SU-DHL-6 (cell line): ENCODE measurements at regions not wholly inside any gene's neighbourhood (a gene's known extent, or its start where the extent isn't known, plus 50 kb on each side); places are given as distances from the start of the nearest gene placed in this dataset.

Experiments used
- H2AFZ ChIP-seq: fragments of 200-600 bp; sonication (generic); 2 replicates; pipeline ENCODE4 v1.6.1; 2014; ENCODE audit warnings: low read depth, mild to moderate bottlenecking, moderate library complexity, mixed read lengths, antibody characterized with exemption, low read length; ENCODE audit not compliant: severe bottlenecking
- H3F3A ChIP-seq: fragments of 200-600 bp; shearing (Covaris generic); 2 replicates; pipeline ENCODE4 v1.6.0; 2016; ENCODE audit warnings: antibody characterized with exemption, mild to moderate bottlenecking; ENCODE audit not compliant: insufficient read depth
- H3K27ac ChIP-seq: fragments of 200-600 bp; sonication (generic); 2 replicates; pipeline ENCODE4 v1.5.1; 2016; ENCODE audit warnings: low read depth, mild to moderate bottlenecking, low read length, moderate library complexity, mixed read lengths
- H3K27me3 ChIP-seq: fragments of 200-600 bp; sonication (generic), shearing (Covaris generic); 2 replicates; pipeline ENCODE4 v1.6.0; 2014; ENCODE audit warnings: mild to moderate bottlenecking, low read length
- H3K36me3 ChIP-seq: fragments of 200-600 bp; sonication (generic); 2 replicates; pipeline ENCODE4 v1.6.1; 2014; ENCODE audit warnings: mild to moderate bottlenecking, low read length, mixed read lengths
- H3K4me2 ChIP-seq: fragments of 300-600, 200-600 bp; shearing (Covaris generic), sonication (generic); 2 replicates; pipeline ENCODE4 v1.6.0; 2014; ENCODE audit warnings: low read length, low read depth, mild to moderate bottlenecking; ENCODE audit not compliant: poor library complexity, severe bottlenecking
- H3K4me3 ChIP-seq: fragments of 200-600 bp; sonication (generic); 2 replicates; pipeline ENCODE4 v1.5.1; 2014; ENCODE audit warnings: antibody characterized with exemption, low read length, mild to moderate bottlenecking, mixed read lengths; ENCODE audit not compliant: insufficient read depth, poor library complexity, severe bottlenecking
- H3K79me2 ChIP-seq: fragments of 200-600 bp; sonication (generic); 2 replicates; pipeline ENCODE4 v1.6.1; 2014; ENCODE audit warnings: mild to moderate bottlenecking, low read length, moderate library complexity; ENCODE audit not compliant: insufficient read depth
- H3K9ac ChIP-seq: fragments of 200-600 bp; sonication (generic); 2 replicates; pipeline ENCODE4 v1.7.0; 2014; ENCODE audit warnings: mild to moderate bottlenecking, low read length
- H3K9me2 ChIP-seq: fragments of 200-600 bp; sonication (generic); replicated peaks from 2 replicates; pipeline ENCODE4 v1.6.1; 2014; ENCODE audit warnings: low read length; ENCODE audit not compliant: insufficient read depth
- H3K9me3 ChIP-seq: fragments of 200-600 bp; sonication (generic); 2 replicates; pipeline ENCODE4 v1.6.1; 2014; ENCODE audit warnings: low read length, mixed read lengths; ENCODE audit not compliant: insufficient read depth
- H4K20me1 ChIP-seq: fragments of 200-600 bp; sonication (generic); 2 replicates; pipeline ENCODE4 v1.6.1; 2014; ENCODE audit warnings: low read depth, mild to moderate bottlenecking, antibody characterized with exemption, low read length, moderate library complexity, mixed read lengths
- EZH2phosphoT487 ChIP-seq: fragments of 200-600 bp; sonication (generic), shearing (Covaris generic); conservative IDR thresholded peaks from 2 replicates; pipeline ENCODE4 v1.6.1; 2018; ENCODE audit warnings: mild to moderate bottlenecking, antibody characterized with exemption, low read length, moderate library complexity, mixed read lengths
- TF ChIP-seq, protein P1 (sequence below): fragments of 200-600 bp; sonication (generic); IDR thresholded peaks from one replicate; pipeline ENCODE4 v1.5.1; 2017; ENCODE audit warnings: antibody characterized with exemption, mild to moderate bottlenecking, low read length, moderate library complexity; ENCODE audit not compliant: insufficient read depth, poor library complexity, severe bottlenecking

DNA sequence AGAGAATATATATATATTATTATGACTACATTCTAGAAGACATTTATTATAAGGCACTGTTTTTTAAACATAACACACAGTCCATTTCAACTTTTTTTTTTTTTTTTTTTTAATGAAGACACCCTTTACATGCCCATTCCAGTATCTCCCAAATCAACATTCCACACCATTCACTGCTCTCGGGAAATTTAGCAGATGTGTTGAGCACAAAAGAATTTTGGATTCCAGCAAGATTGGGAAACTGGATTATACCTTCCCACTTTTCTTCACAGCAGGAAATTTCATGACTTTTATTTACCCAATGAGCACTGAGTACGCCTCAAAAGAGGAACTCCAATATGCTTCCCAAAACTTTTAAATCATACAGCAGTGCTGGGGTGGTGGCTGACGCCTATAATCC is 333.6 kb upstream of the DAB2 start:
- TF ChIP-seq, protein P1, sequence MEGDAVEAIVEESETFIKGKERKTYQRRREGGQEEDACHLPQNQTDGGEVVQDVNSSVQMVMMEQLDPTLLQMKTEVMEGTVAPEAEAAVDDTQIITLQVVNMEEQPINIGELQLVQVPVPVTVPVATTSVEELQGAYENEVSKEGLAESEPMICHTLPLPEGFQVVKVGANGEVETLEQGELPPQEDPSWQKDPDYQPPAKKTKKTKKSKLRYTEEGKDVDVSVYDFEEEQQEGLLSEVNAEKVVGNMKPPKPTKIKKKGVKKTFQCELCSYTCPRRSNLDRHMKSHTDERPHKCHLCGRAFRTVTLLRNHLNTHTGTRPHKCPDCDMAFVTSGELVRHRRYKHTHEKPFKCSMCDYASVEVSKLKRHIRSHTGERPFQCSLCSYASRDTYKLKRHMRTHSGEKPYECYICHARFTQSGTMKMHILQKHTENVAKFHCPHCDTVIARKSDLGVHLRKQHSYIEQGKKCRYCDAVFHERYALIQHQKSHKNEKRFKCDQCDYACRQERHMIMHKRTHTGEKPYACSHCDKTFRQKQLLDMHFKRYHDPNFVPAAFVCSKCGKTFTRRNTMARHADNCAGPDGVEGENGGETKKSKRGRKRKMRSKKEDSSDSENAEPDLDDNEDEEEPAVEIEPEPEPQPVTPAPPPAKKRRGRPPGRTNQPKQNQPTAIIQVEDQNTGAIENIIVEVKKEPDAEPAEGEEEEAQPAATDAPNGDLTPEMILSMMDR, result no peak
- no peak for TF ChIP-seq EZH2phosphoT487
- Histone ChIP-seq H3K27ac (no peak overlapping the region), H3K9me3 (0 out of 2 replicates have a peak, but pooled peaks cover under 1% of the 10 kb centered on the region), H3K4me3 (no peak overlapping the region), H3K79me2 (no peaks in the 10 kb centered on the region), H3K9ac (no peak overlapping the region), H3K4me2 (no peak overlapping the region), H2AFZ (no peak overlapping the region), H3K36me3 (no peaks in the 10 kb centered on the region), H4K20me1 (no peaks in the 10 kb centered on the region), H3K9me2 (no peaks in the 10 kb centered on the region), H3F3A (no peaks in the 10 kb centered on the region), H3K27me3 (no peaks in the 10 kb centered on the region)

DNA sequence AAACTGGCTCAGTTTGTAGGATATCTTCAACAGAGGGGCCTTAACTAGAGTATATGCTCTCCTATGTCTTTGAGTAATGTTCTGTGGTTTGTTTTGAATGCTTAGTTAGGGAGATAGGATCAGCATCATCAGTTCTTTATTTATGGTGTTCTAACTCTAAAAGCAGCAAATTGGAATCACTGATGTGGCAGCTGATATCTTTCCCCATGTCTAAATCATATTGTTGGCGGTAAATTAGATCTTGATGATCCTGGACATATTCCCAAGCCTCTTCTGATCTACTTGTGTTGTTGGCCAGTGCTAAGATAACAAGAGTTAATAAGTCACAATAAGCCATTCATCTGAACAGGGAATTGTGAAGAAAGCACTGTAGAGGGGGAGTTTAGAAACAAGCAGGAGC is 332.4 kb upstream of the DAB2 start:
- Histone ChIP-seq H3K4me2 (no peak overlapping the region), H3K27ac (no peak overlapping the region), H3K9ac (no peak overlapping the region), H3K4me3 (no peak overlapping the region), H3K9me3 (no peaks in the 10 kb centered on the region), H3K27me3 (no peaks in the 10 kb centered on the region), H2AFZ (no peak overlapping the region), H3K9me2 (no peaks in the 10 kb centered on the region), H3K79me2 (no peaks in the 10 kb centered on the region), H4K20me1 (no peaks in the 10 kb centered on the region), H3F3A (no peaks in the 10 kb centered on the region), H3K36me3 (no peaks in the 10 kb centered on the region)
- TF ChIP-seq EZH2phosphoT487, result no peak
- TF ChIP-seq, protein P1, result no peak

DNA sequence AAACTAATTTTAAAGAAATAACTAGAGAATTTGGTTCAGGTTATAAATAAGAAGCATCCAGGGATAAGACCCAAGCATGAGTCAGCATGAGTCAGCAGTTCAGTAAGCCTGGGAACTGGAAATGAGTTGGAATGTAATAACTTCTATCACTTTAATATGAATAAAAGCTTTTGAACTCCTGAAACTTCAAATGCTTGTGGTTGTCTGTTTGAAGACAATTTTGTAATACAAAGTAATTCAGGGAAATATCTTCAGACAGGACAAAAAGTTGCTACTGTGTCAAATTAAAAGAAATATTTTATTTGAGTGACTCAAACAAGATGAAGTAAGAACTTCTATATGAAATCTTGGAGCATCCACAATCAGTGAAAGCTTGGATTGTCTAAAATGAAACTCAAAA is 331.2 kb upstream of the DAB2 start:
- no peaks in the 10 kb centered on the region for H3K27me3 ChIP-seq
- no peaks in the 10 kb centered on the region for H3K36me3 ChIP-seq
- H3K9me3 ChIP-seq, result no peaks in the 10 kb centered on the region
- no peak overlapping the region for H2AFZ ChIP-seq
- no peaks in the 10 kb centered on the region for H3K79me2 ChIP-seq
- TF ChIP-seq EZH2phosphoT487, result no peak
- TF ChIP-seq, protein P1, result no peak
- H3F3A ChIP-seq, result no peaks in the 10 kb centered on the region
- no peak overlapping the region for H3K4me3 ChIP-seq
- H4K20me1 ChIP-seq, result no peaks in the 10 kb centered on the region
- H3K27ac ChIP-seq, result no peak overlapping the region
- H3K9me2 ChIP-seq, result no peaks in the 10 kb centered on the region
- H3K4me2 ChIP-seq, result no peak overlapping the region
- no peak overlapping the region for H3K9ac ChIP-seq
